ENCODE measurements at regions not wholly inside any gene's neighbourhood (a gene's known extent, or its start where the extent isn't known, plus 50 kb on each side); places are given as distances from the start of the nearest gene placed in this dataset.

GRCh38 chr2:30351116-30351515, 95.9 kb upstream of the LCLAT1 start:
- no peak for DNase-seq (ENCODE audit: low read depth)
- TF ChIP-seq CTCF (conservative IDR thresholded peaks at IDR 0.05; ENCODE audit: low read depth, low read length): no peak
- no peak overlapping the region for H3K4me3 ChIP-seq (ENCODE audit: low read depth, low read length)

GRCh38 chr2:30351949-30352348, 95.1 kb upstream of the LCLAT1 start:
- TF ChIP-seq CTCF (conservative IDR thresholded peaks at IDR 0.05; ENCODE audit: low read depth, low read length): no peak
- H3K4me3 ChIP-seq (ENCODE audit: low read depth, low read length): no peak overlapping the region
- no peak for DNase-seq (ENCODE audit: low read depth)

- no peak for DNase-seq (ENCODE audit: low read depth)
- TF ChIP-seq CTCF (conservative IDR thresholded peaks at IDR 0.05; ENCODE audit: low read depth, low read length): no peak
- no peak overlapping the region for H3K4me3 ChIP-seq (ENCODE audit: low read depth, low read length)
These were observed 92.9 kb upstream of the LCLAT1 start for GRCh38 chr2:30354150-30354549.

- DNase-seq (ENCODE audit: low read depth): no peak
- no peak overlapping the region for H3K4me3 ChIP-seq (ENCODE audit: low read depth, low read length)
- TF ChIP-seq CTCF (conservative IDR thresholded peaks at IDR 0.05; ENCODE audit: low read depth, low read length): no peak
These were observed 92.4 kb upstream of the LCLAT1 start for GRCh38 chr2:30354621-30355020.

- TF ChIP-seq CTCF (conservative IDR thresholded peaks at IDR 0.05; ENCODE audit: low read depth, low read length): no peak
- no peak for DNase-seq (ENCODE audit: low read depth)
- H3K4me3 ChIP-seq (ENCODE audit: low read depth, low read length): no peak overlapping the region
These were observed 91.7 kb upstream of the LCLAT1 start for GRCh38 chr2:30355306-30355705.

GRCh38 chr2:30356071-30356470, 91.0 kb upstream of the LCLAT1 start:
- no peak for DNase-seq (ENCODE audit: low read depth)
- no peak for TF ChIP-seq CTCF (conservative IDR thresholded peaks at IDR 0.05; ENCODE audit: low read depth, low read length)

GRCh38 chr2:30356776-30357175, 90.3 kb upstream of the LCLAT1 start:
- DNase-seq (ENCODE audit: low read depth): no peak
- no peak overlapping the region for H3K4me3 ChIP-seq (ENCODE audit: low read depth, low read length)
- no peak for TF ChIP-seq CTCF (conservative IDR thresholded peaks at IDR 0.05; ENCODE audit: low read depth, low read length)

More at GRCh38 chr2:30356071-30356470, 91.0 kb upstream of the LCLAT1 start:
- H3K4me3 ChIP-seq (ENCODE audit: low read depth, low read length): no peak overlapping the region

Measured in choroid plexus epithelial cell (primary cell).